Hepatocyte (in vitro differentiated cells): ENCODE measurements at regions not wholly inside any gene's neighbourhood (a gene's known extent, or its start where the extent isn't known, plus 50 kb on each side); places are given as distances from the start of the nearest gene placed in this dataset.
"Not testable (repeated sequence)": the region's sequence is repeated elsewhere in the genome, so short reads cannot be mapped to it uniquely, and the experiment has no call there.

Experiments
- DNase-seq: peaks from one replicate; pipeline ENCODE4 v3.0.0-alpha.2; 2016; ENCODE audit warnings: low spot score
- H2AFZ ChIP-seq: fragments of 200-600 bp; sonication (generic); 2 replicates; pipeline ENCODE4 v1.6.0; 2016; ENCODE audit warnings: antibody characterized with exemption, mild to moderate bottlenecking
- H3K27ac ChIP-seq: fragments of 200-600 bp; sonication (generic); 2 replicates; pipeline ENCODE4 v1.5.1; 2016; ENCODE audit warnings: mild to moderate bottlenecking
- H3K27me3 ChIP-seq: fragments of 200-600 bp; sonication (generic); 2 replicates; pipeline ENCODE4 v1.6.1; 2016
- H3K36me3 ChIP-seq: fragments of 200-600 bp; sonication (generic); replicated peaks from 2 replicates; pipeline ENCODE4 v1.5.1; 2016; ENCODE audit warnings: low read depth; ENCODE audit not compliant: insufficient read depth
- H3K4me1 ChIP-seq: fragments of 200-600 bp; sonication (generic); 2 replicates; pipeline ENCODE4 v1.5.1; 2016; ENCODE audit warnings: mild to moderate bottlenecking, moderate library complexity; ENCODE audit not compliant: insufficient read depth
- H3K4me2 ChIP-seq: fragments of 200-600 bp; sonication (generic); 2 replicates; pipeline ENCODE4 v1.6.0; 2016
- H3K4me3 ChIP-seq: fragments of 200-600 bp; sonication (generic); 2 replicates; pipeline ENCODE4 v1.5.1; 2016; ENCODE audit warnings: mild to moderate bottlenecking
- H3K79me2 ChIP-seq: fragments of 200-600 bp; sonication (generic); 2 replicates; pipeline ENCODE4 v1.6.0; 2017; ENCODE audit warnings: mild to moderate bottlenecking
- H3K9me2 ChIP-seq: fragments of 200-600 bp; sonication (generic); replicated peaks from 2 replicates; pipeline ENCODE4 v1.6.0; 2017; ENCODE audit warnings: mild to moderate bottlenecking; ENCODE audit not compliant: insufficient read depth
- H3K9me3 ChIP-seq: fragments of 200-600 bp; sonication (generic); 2 replicates; pipeline ENCODE4 v1.5.1; 2016; ENCODE audit warnings: low read depth, mild to moderate bottlenecking
- H4K20me1 ChIP-seq: fragments of 200-600 bp; sonication (generic); 2 replicates; pipeline ENCODE4 v1.6.0; 2016; ENCODE audit warnings: mild to moderate bottlenecking; ENCODE audit not compliant: insufficient read depth, poor library complexity, severe bottlenecking
- CTCF ChIP-seq: fragments of 200-600 bp; sonication (generic); IDR thresholded peaks from 2 replicates; pipeline ENCODE4 v1.5.1; 2016; ENCODE audit warnings: antibody characterized with exemption, mild to moderate bottlenecking; ENCODE audit not compliant: poor library complexity
- EZH2 ChIP-seq: fragments of 200-600 bp; sonication (generic); IDR thresholded peaks from 2 replicates; pipeline ENCODE4 v1.6.1; 2016; ENCODE audit warnings: antibody characterized with exemption, mild to moderate bottlenecking, borderline replicate concordance
- EZH2phosphoT487 ChIP-seq: fragments of 200-600 bp; sonication (generic); IDR thresholded peaks from one replicate; pipeline ENCODE4 v1.6.1; 2018; ENCODE audit warnings: antibody characterized with exemption, mild to moderate bottlenecking, low read depth, moderate library complexity; ENCODE audit not compliant: unreplicated experiment, severe bottlenecking
- WGBS: methylation state at CpG from one replicate; pipeline ENCODE4 v1.1.6; 2016; ENCODE audit warnings: low lambda C conversion rate; ENCODE audit errors: missing lambda C conversion rate; 5-methylcytosine and 5-hydroxymethylcytosine counted together

- no peaks in the 10 kb centered on the region for H3K9me2 ChIP-seq
- H3K9me3 ChIP-seq, result no peaks in the 10 kb centered on the region
- 93% methylated on average over 19 of the region's 19 CpGs for WGBS
- H3K4me1 ChIP-seq, result no peaks in the 10 kb centered on the region
- H3K4me3 ChIP-seq, result no peak overlapping the region
- no peak for DNase-seq
- TF ChIP-seq CTCF, result no peak
- no peak for TF ChIP-seq EZH2phosphoT487
- TF ChIP-seq EZH2, result no peak
- H3K4me2 ChIP-seq, result no peak overlapping the region
- H3K27ac ChIP-seq, result no peak overlapping the region
- no peaks in the 10 kb centered on the region for H4K20me1 ChIP-seq
- H3K36me3 ChIP-seq, result no peaks in the 10 kb centered on the region
- H3K27me3 ChIP-seq, result no peaks in the 10 kb centered on the region
- no peaks in the 10 kb centered on the region for H3K79me2 ChIP-seq
- H2AFZ ChIP-seq, result no peak overlapping the region
These were observed 231.3 kb upstream of the CT83 start for GRCh38 chrX:116694046-116694445.

- not testable (repeated sequence) for DNase-seq, H3K27me3 ChIP-seq, H3K36me3 ChIP-seq, H3K27ac ChIP-seq, H2AFZ ChIP-seq, H3K4me3 ChIP-seq, H3K4me2 ChIP-seq, H3K9me3 ChIP-seq, H4K20me1 ChIP-seq, H3K79me2 ChIP-seq, H3K4me1 ChIP-seq, H3K9me2 ChIP-seq
- WGBS, result 71% methylated on average over 7 of the region's 7 CpGs
These were observed 216.8 kb upstream of the CT83 start for GRCh38 chrX:116679544-116679943.

GRCh38 chrX:116667346-116668134, 204.8 kb upstream of the CT83 start:
- H3K9me3 ChIP-seq, result no peaks in the 10 kb centered on the region
- no peak for DNase-seq
- H3K4me3 ChIP-seq, result no peak overlapping the region
- no peaks in the 10 kb centered on the region for H3K27me3 ChIP-seq
- no peak overlapping the region for H3K4me2 ChIP-seq
- WGBS, result 62% methylated on average over 8 of the region's 8 CpGs
- H3K4me1 ChIP-seq, result no peaks in the 10 kb centered on the region
- no peak overlapping the region for H3K27ac ChIP-seq
- no peaks in the 10 kb centered on the region for H3K36me3 ChIP-seq
- H3K79me2 ChIP-seq, result no peaks in the 10 kb centered on the region
- no peaks in the 10 kb centered on the region for H4K20me1 ChIP-seq
- H3K9me2 ChIP-seq, result no peaks in the 10 kb centered on the region
- TF ChIP-seq EZH2phosphoT487 (no peak), CTCF (no peak), EZH2 (no peak)
- H2AFZ ChIP-seq, result no peak overlapping the region

GRCh38 chrX:116657071-116657470, 194.3 kb upstream of the CT83 start:
- no peak overlapping the region for H3K4me2 ChIP-seq
- no peak for DNase-seq

More at GRCh38 chrX:116657071-116657470, 194.3 kb upstream of the CT83 start:
- no peaks in the 10 kb centered on the region for H3K9me2 ChIP-seq
- no peaks in the 10 kb centered on the region for H3K9me3 ChIP-seq
- no peak for TF ChIP-seq EZH2
- no peak for TF ChIP-seq EZH2phosphoT487
- TF ChIP-seq CTCF, result no peak
- H2AFZ ChIP-seq, result no peak overlapping the region
- H3K27me3 ChIP-seq, result no peaks in the 10 kb centered on the region
- H3K27ac ChIP-seq, result no peak overlapping the region
- no peak overlapping the region for H3K4me3 ChIP-seq
- H4K20me1 ChIP-seq, result no peaks in the 10 kb centered on the region
- no peaks in the 10 kb centered on the region for H3K36me3 ChIP-seq
- no peaks in the 10 kb centered on the region for H3K79me2 ChIP-seq
- no peaks in the 10 kb centered on the region for H3K4me1 ChIP-seq
